GM23338 (cell line): ENCODE measurements at regions not wholly inside any gene's neighbourhood (a gene's known extent, or its start where the extent isn't known, plus 50 kb on each side); places are given as distances from the start of the nearest gene placed in this dataset.

ENCODE experiments used
- ATAC-seq: fragments of 200-7000 bp; cut with Tn5 transposase; 3 replicates; pipeline ENCODE4 v1.9.1; 2020
- DNase-seq: peaks from one replicate; pipeline ENCODE4 v3.0.0-alpha.2; 2015; ENCODE audit warnings: low spot score
- H2AFZ ChIP-seq: fragments of 200-600 bp; sonication (generic); 2 replicates; pipeline ENCODE4 v1.8.0; 2016; ENCODE audit warnings: antibody characterized with exemption, mild to moderate bottlenecking, moderate library complexity
- H3F3A ChIP-seq: fragments of 200-600 bp; sonication (generic); replicated peaks from 2 replicates; pipeline ENCODE4 v1.8.0; 2017; ENCODE audit warnings: antibody characterized with exemption, mixed run types, low read depth
- H3K27ac ChIP-seq: fragments of 200-600 bp; sonication (generic); 2 replicates; pipeline ENCODE4 v1.6.1; 2016; ENCODE audit warnings: low read depth
- H3K27me3 ChIP-seq: fragments of 200-600 bp; sonication (generic); 2 replicates; pipeline ENCODE4 v1.8.0; 2016; ENCODE audit warnings: mild to moderate bottlenecking, mixed run types, moderate library complexity; ENCODE audit not compliant: insufficient read depth
- H3K36me3 ChIP-seq: fragments of 200-600 bp; sonication (generic); 2 replicates; pipeline ENCODE4 v1.8.0; 2016; ENCODE audit warnings: mild to moderate bottlenecking; ENCODE audit not compliant: insufficient read depth
- H3K4me1 ChIP-seq: fragments of 200-600 bp; sonication (generic); 2 replicates; pipeline ENCODE4 v1.8.0; 2016; ENCODE audit warnings: mild to moderate bottlenecking, moderate library complexity; ENCODE audit not compliant: insufficient read depth
- H3K4me2 ChIP-seq: fragments of 200-600 bp; sonication (generic); 2 replicates; pipeline ENCODE4 v1.7.1; 2017; ENCODE audit warnings: mixed run types
- H3K4me3 ChIP-seq: fragments of 200-600 bp; sonication (generic); 2 replicates; pipeline ENCODE4 v1.6.1; 2016; ENCODE audit warnings: mixed run types
- H3K79me2 ChIP-seq: fragments of 200-600 bp; sonication (generic); replicated peaks from 2 replicates; pipeline ENCODE4 v1.8.0; 2017; ENCODE audit warnings: mild to moderate bottlenecking; ENCODE audit not compliant: insufficient read depth
- H3K9me2 ChIP-seq: fragments of 200-600 bp; sonication (generic); 2 replicates; pipeline ENCODE4 v1.8.0; 2017; ENCODE audit not compliant: insufficient read depth
- H4K20me1 ChIP-seq: fragments of 200-600 bp; sonication (generic); replicated peaks from 2 replicates; pipeline ENCODE4 v1.8.0; 2017; ENCODE audit warnings: mild to moderate bottlenecking; ENCODE audit not compliant: insufficient read depth
- H3K27ac Mint-ChIP-seq: 2 replicates; pipeline ENCODE4 v1.8.0; 2020; ENCODE audit warnings: inconsistent platforms, mild to moderate bottlenecking, moderate library complexity, mixed read lengths
- H3K27me3 Mint-ChIP-seq: 3 replicates; pipeline ENCODE4 v1.8.0; 2022; ENCODE audit warnings: low read depth, mild to moderate bottlenecking, moderate library complexity, mixed read lengths, inconsistent platforms; ENCODE audit not compliant: insufficient read depth, poor library complexity
- H3K36me3 Mint-ChIP-seq: 3 replicates; pipeline ENCODE4 v1.8.0; 2021; ENCODE audit warnings: low read depth, mild to moderate bottlenecking, inconsistent platforms, moderate library complexity, mixed read lengths
- H3K4me1 Mint-ChIP-seq: 3 replicates; pipeline ENCODE4 v1.8.0; 2020; ENCODE audit warnings: mild to moderate bottlenecking, inconsistent platforms, mixed read lengths
- H3K4me3 Mint-ChIP-seq: 3 replicates; pipeline ENCODE4 v1.8.0; 2021; ENCODE audit warnings: moderate library complexity, mild to moderate bottlenecking, inconsistent platforms, mixed read lengths
- H3K9me3 Mint-ChIP-seq: 3 replicates; pipeline ENCODE4 v1.8.0; 2020; ENCODE audit warnings: moderate library complexity, mild to moderate bottlenecking, inconsistent platforms, mixed read lengths
- ETS1 ChIP-seq: IDR thresholded peaks from 2 replicates; pipeline ENCODE4 v1.6.1; 2016; ENCODE audit warnings: antibody characterized with exemption
- REST ChIP-seq: IDR thresholded peaks from one replicate; pipeline ENCODE4 v1.6.1; 2018; ENCODE audit warnings: antibody characterized with exemption; ENCODE audit not compliant: unreplicated experiment
- ZNF114 ChIP-seq: fragments of 250-450 bp; sonication (Bioruptor Pico); IDR thresholded peaks from 2 replicates; pipeline ENCODE4 v1.5.0; 2020; ENCODE audit warnings: mild to moderate bottlenecking, moderate library complexity
- ZNF462 ChIP-seq: fragments of 250-450 bp; sonication (Bioruptor Pico); IDR thresholded peaks from 2 replicates; pipeline ENCODE4 v1.5.0; 2020; ENCODE audit warnings: mild to moderate bottlenecking, moderate library complexity

GRCh38 chr12:20211541-20211940 lies 156.8 kb upstream of the PDE3A start (continued):
- TF ChIP-seq ZNF462 (CRISPR knock-in tag): no peak

- Mint-ChIP-seq H3K4me1 (peaks cover 14% of the 10 kb centered on the region; the same call in 2 of the 3 replicates), H3K4me3 (no peak overlapping the region), H3K27me3 (peaks cover 3% of the 10 kb centered on the region), H3K27ac (no peak overlapping the region), H3K9me3 (no peaks in the 10 kb centered on the region), H3K36me3 (no peaks in the 10 kb centered on the region)
- Histone ChIP-seq H3K79me2 (no peaks in the 10 kb centered on the region), H3K4me1 (peaks cover 18% of the 10 kb centered on the region; the same call in 1 of the 2 replicates), H4K20me1 (no peaks in the 10 kb centered on the region), H3K27me3 (no peaks in the 10 kb centered on the region), H3K27ac (no peak overlapping the region), H2AFZ (no peak overlapping the region), H3K36me3 (no peaks in the 10 kb centered on the region), H3K9me2 (no peaks in the 10 kb centered on the region), H3F3A (no peaks in the 10 kb centered on the region), H3K4me2 (no peak overlapping the region), H3K4me3 (no peak overlapping the region)
- DNase-seq: no peak
- ATAC-seq: no peak
- TF ChIP-seq ZNF462 (CRISPR knock-in tag) (no peak), REST (no peak), ZNF114 (no peak), ETS1 (no peak)
Measured at GRCh38 chr12:20211981-20212421, 156.3 kb upstream of the PDE3A start.
